H1 (cell line): ENCODE measurements at regions not wholly inside any gene's neighbourhood (a gene's known extent, or its start where the extent isn't known, plus 50 kb on each side); places are given as distances from the start of the nearest gene placed in this dataset.

Experiments
- CTCF ChIA-PET: fragments of 300-600 bp; sonication (Branson Sonifier 250); formaldehyde crosslinking; loops from one replicate; lab custom pipeline; 2021; ENCODE audit not compliant: partially characterized antibody; lab: Charles Lee
- POLR2A ChIA-PET: fragments of 300-600 bp; sonication (Branson Sonifier 250); formaldehyde crosslinking; loops from one replicate; lab custom pipeline; 2021; ENCODE audit warnings: inconsistent platforms; ENCODE audit not compliant: partially characterized antibody; lab: Charles Lee
- DNase-seq, 2 experiments: peaks; one replicate each; pipeline versions ENCODE4 v3.0.0 to v3.0.0-alpha.2; 2010 to 2022; ENCODE audit warnings: low spot score in 2 of 2, low read depth in 1 of 2, mixed read lengths in 1 of 2
- FAIRE-seq: peaks from 2 replicates; lab custom pipeline; 2011; peaks lifted over from hg19 to GRCh38; lab: Jason Lieb, UNC
- H2AFZ ChIP-seq: 2 replicates; pipeline ENCODE4 v1.8.1; 2012; ENCODE audit warnings: low read length, inconsistent platforms
- H2AK5ac ChIP-seq: 2 replicates; pipeline ENCODE4 v1.6.1; 2013; ENCODE audit warnings: low read depth, low read length
- H2BK120ac ChIP-seq: replicated peaks from 2 replicates; pipeline ENCODE3; 2013; ENCODE audit warnings: low read depth, low read length, inconsistent platforms
- H2BK12ac ChIP-seq: 2 replicates; pipeline ENCODE4 v1.6.1; 2013; ENCODE audit warnings: low read depth, low read length
- H2BK15ac ChIP-seq: 2 replicates; pipeline ENCODE4 v1.6.1; 2013; ENCODE audit warnings: low read length
- H2BK20ac ChIP-seq: 2 replicates; pipeline ENCODE4 v1.6.1; 2013; ENCODE audit warnings: low read length
- H2BK5ac ChIP-seq: 2 replicates; pipeline ENCODE4 v1.6.1; 2013; ENCODE audit warnings: low read depth, low read length
- H3K14ac ChIP-seq: 2 replicates; pipeline ENCODE4 v1.6.1; 2013; ENCODE audit warnings: inconsistent platforms; ENCODE audit not compliant: insufficient read length
- H3K18ac ChIP-seq: 2 replicates; pipeline ENCODE4 v1.6.1; 2013; ENCODE audit warnings: low read length; ENCODE audit errors: extremely low read depth
- H3K23ac ChIP-seq: 2 replicates; pipeline ENCODE4 v1.6.1; 2013; ENCODE audit warnings: inconsistent platforms; ENCODE audit not compliant: insufficient read length
- H3K23me2 ChIP-seq: 2 replicates; pipeline ENCODE4 v1.6.1; 2013; ENCODE audit warnings: low read depth, low read length
- H3K27ac ChIP-seq: 2 replicates; pipeline ENCODE4 v1.6.1; 2011; ENCODE audit warnings: low read depth, low read length, inconsistent platforms
- H3K27me3 ChIP-seq, 4 experiments: replicated peaks in 1 of 4; 1 replicate in 1 of 4; 2 replicates in 3 of 4; pipeline versions ENCODE4 v1.6.1 to v1.8.1; 2011 to 2013; ENCODE audit warnings: low read length in 3 of 4, mild to moderate bottlenecking in 3 of 4, inconsistent platforms in 2 of 4, mixed read lengths in 2 of 4, moderate library complexity in 1 of 4; ENCODE audit not compliant: control insufficient read depth in 3 of 4, insufficient read depth in 3 of 4; ENCODE audit errors: extremely low read depth in 1 of 4
- H3K36me3 ChIP-seq, 4 experiments: 2 replicates each; pipeline versions ENCODE4 v1.6.1 to v1.8.1; 2011 to 2013; ENCODE audit warnings: mild to moderate bottlenecking in 4 of 4, low read length in 3 of 4, moderate library complexity in 2 of 4, control low read depth in 1 of 4, inconsistent platforms in 1 of 4; ENCODE audit not compliant: insufficient read depth in 4 of 4, control insufficient read depth in 2 of 4
- H3K4ac ChIP-seq: replicated peaks from 2 replicates; pipeline ENCODE3; 2013; ENCODE audit warnings: low read length, low read depth, mixed read lengths, inconsistent platforms; ENCODE audit not compliant: insufficient read length
- H3K4me1 ChIP-seq, 4 experiments: replicated peaks in 1 of 4; 1 replicate in 1 of 4; 2 replicates in 3 of 4; pipeline versions ENCODE4 v1.6.1 to v1.8.1; 2011 to 2013; ENCODE audit warnings: low read length in 3 of 4, inconsistent platforms in 2 of 4, mixed read lengths in 1 of 4; ENCODE audit not compliant: insufficient read depth in 4 of 4, control insufficient read depth in 3 of 4
- H3K4me2 ChIP-seq, 2 experiments: 2 replicates each; pipeline versions ENCODE4 v1.6.1 to v1.8.1; 2011 to 2013; ENCODE audit warnings: low read depth in 2 of 2, low read length in 2 of 2, control low read depth in 1 of 2, inconsistent platforms in 1 of 2, mild to moderate bottlenecking in 1 of 2; ENCODE audit not compliant: insufficient read depth in 1 of 2
- H3K4me3 ChIP-seq, 4 experiments: fragments of 200-600, 300-600 bp in 1 of 4; sonication (generic), shearing (Covaris generic), sonication (Bioruptor Twin) in 1 of 4; 2 replicates each; pipeline versions ENCODE4 v1.5.1 to v1.8.1; 2011 to 2016; ENCODE audit warnings: low read length in 4 of 4, low read depth in 3 of 4, control low read depth in 2 of 4, inconsistent platforms in 2 of 4, mild to moderate bottlenecking in 2 of 4, mixed read lengths in 1 of 4, moderate library complexity in 1 of 4; ENCODE audit not compliant: insufficient read depth in 2 of 4; ENCODE audit errors: extremely low read depth in 1 of 4
- H3K56ac ChIP-seq: replicated peaks from 2 replicates; pipeline ENCODE3; 2013; ENCODE audit warnings: low read depth, mild to moderate bottlenecking, mixed read lengths, low read length, inconsistent platforms; ENCODE audit not compliant: insufficient read length
- H3K79me1 ChIP-seq: 2 replicates; pipeline ENCODE4 v1.6.1; 2013; ENCODE audit warnings: low read depth, low read length, control low read depth
- H3K79me2 ChIP-seq, 2 experiments: 2 replicates each; pipeline versions ENCODE4 v1.6.1 to v1.8.1; 2012 to 2013; ENCODE audit warnings: low read length in 2 of 2, mild to moderate bottlenecking in 2 of 2, inconsistent platforms in 1 of 2; ENCODE audit not compliant: insufficient read depth in 2 of 2, control insufficient read depth in 1 of 2
- H3K9ac ChIP-seq, 4 experiments: replicated peaks in 1 of 4; 1 replicate in 1 of 4; 2 replicates in 3 of 4; pipeline versions ENCODE4 v1.6.1 to v1.8.1; 2011 to 2013; ENCODE audit warnings: low read depth in 3 of 4, low read length in 3 of 4, control low read depth in 2 of 4, mild to moderate bottlenecking in 2 of 4, moderate library complexity in 2 of 4, inconsistent platforms in 1 of 4; ENCODE audit errors: extremely low read depth in 1 of 4
- H3K9me3 ChIP-seq, 2 experiments: 2 replicates each; pipeline versions ENCODE4 v1.6.1 to v1.8.1; 2012 to 2013; ENCODE audit warnings: mild to moderate bottlenecking in 2 of 2, moderate library complexity in 2 of 2, control low read depth in 1 of 2, inconsistent platforms in 1 of 2, low read depth in 1 of 2, low read length in 1 of 2, mixed read lengths in 1 of 2; ENCODE audit not compliant: insufficient read depth in 2 of 2
- H4K20me1 ChIP-seq, 2 experiments: replicated peaks in 1 of 2; 2 replicates each; pipeline versions ENCODE3 to v1.8.1; 2011 to 2013; ENCODE audit warnings: inconsistent platforms in 2 of 2, low read length in 2 of 2, mild to moderate bottlenecking in 1 of 2; ENCODE audit not compliant: insufficient read depth in 2 of 2, control insufficient read depth in 1 of 2
- H4K5ac ChIP-seq: 2 replicates; pipeline ENCODE4 v1.6.1; 2013; ENCODE audit warnings: low read length, low read depth, mixed read lengths, inconsistent platforms; ENCODE audit not compliant: insufficient read length
- H4K8ac ChIP-seq: 2 replicates; pipeline ENCODE4 v1.8.0; 2013; ENCODE audit warnings: mild to moderate bottlenecking, moderate library complexity, low read length, inconsistent platforms; ENCODE audit not compliant: insufficient read depth; ENCODE audit errors: extremely low read depth
- H4K91ac ChIP-seq: replicated peaks from 2 replicates; pipeline ENCODE3; 2013; ENCODE audit warnings: low read length, mixed read lengths, inconsistent platforms; ENCODE audit not compliant: insufficient read length
- ATF3 ChIP-seq: IDR thresholded peaks from 2 replicates; pipeline ENCODE4 v1.6.1; 2011; ENCODE audit warnings: low read depth, mild to moderate bottlenecking, low read length; ENCODE audit not compliant: insufficient read depth
- CBX5 ChIP-seq: fragments of 300-800, 300-1000 bp; sonication (generic); IDR thresholded peaks from 2 replicates; pipeline ENCODE4 v1.7.1; 2016; ENCODE audit warnings: antibody characterized with exemption, low read length, low read depth
- CBX8 ChIP-seq: fragments of 300-800, 300-1000 bp; sonication (generic); IDR thresholded peaks from 2 replicates; pipeline ENCODE4 v1.7.1; 2016; ENCODE audit warnings: low read depth, low read length, borderline replicate concordance
- CHD2 ChIP-seq: IDR thresholded peaks from 2 replicates; pipeline ENCODE4 v1.6.1; 2012; ENCODE audit warnings: low read length, improper control_type of control experiment
- FOSL1 ChIP-seq: IDR thresholded peaks from 2 replicates; pipeline ENCODE4 v1.6.1; 2011; ENCODE audit warnings: mild to moderate bottlenecking, low read depth, low read length, moderate library complexity; ENCODE audit not compliant: insufficient read depth
- JUND ChIP-seq: IDR thresholded peaks from 2 replicates; pipeline ENCODE4 v1.6.1; 2011; ENCODE audit warnings: mild to moderate bottlenecking, improper control_type of control experiment, low read length
- KDM1A ChIP-seq: fragments of 200-600, 300-600 bp; sonication (generic); IDR thresholded peaks from 2 replicates; pipeline ENCODE4 v1.7.1; 2016; ENCODE audit warnings: mild to moderate bottlenecking, low read length, borderline replicate concordance
- RAD21 ChIP-seq, 2 experiments: IDR thresholded peaks in 1 of 2; conservative IDR thresholded peaks in 1 of 2; 2 replicates each; pipeline ENCODE4 v1.6.1; 2011; ENCODE audit warnings: low read depth in 2 of 2, low read length in 2 of 2, improper control_type of control experiment in 1 of 2, inconsistent platforms in 1 of 2, mild to moderate bottlenecking in 1 of 2, moderate library complexity in 1 of 2
- RFX5 ChIP-seq: IDR thresholded peaks from 2 replicates; pipeline ENCODE4 v1.6.1; 2011; ENCODE audit warnings: low read depth, low read length, improper control_type of control experiment, borderline replicate concordance
- SAP30 ChIP-seq: fragments of 300-600 bp; sonication (generic); IDR thresholded peaks from 2 replicates; pipeline ENCODE4 v1.7.1; 2012; ENCODE audit warnings: low read length, moderate library complexity, mild to moderate bottlenecking, inconsistent platforms; ENCODE audit not compliant: insufficient read depth, insufficient replicate concordance
- SIX5 ChIP-seq: IDR thresholded peaks from 2 replicates; pipeline ENCODE4 v1.6.1; 2011; ENCODE audit warnings: mild to moderate bottlenecking, low read depth, low read length
- SRF ChIP-seq: IDR thresholded peaks from 2 replicates; pipeline ENCODE4 v1.6.1; 2011; ENCODE audit warnings: mild to moderate bottlenecking, low read depth, low read length, moderate library complexity
- ZNF274 ChIP-seq: IDR thresholded peaks from 2 replicates; pipeline ENCODE4 v1.7.0; 2012; ENCODE audit warnings: low read length, borderline replicate concordance; ENCODE audit errors: extremely low read depth
- WGBS, 2 experiments: shearing (Covaris generic) in 1 of 2; methylation state at CpG; one replicate each; pipeline versions ENCODE4 v1.1.6 to v1.1.7; 2013 to 2015; ENCODE audit warnings: low lambda C conversion rate in 2 of 2, mixed read lengths in 2 of 2, inconsistent platforms in 1 of 2, low coverage in 1 of 2, missing lambda C conversion rate in 1 of 2; ENCODE audit not compliant: insufficient replicate concordance in 2 of 2, insufficient coverage in 1 of 2, insufficient read length in 1 of 2; ENCODE audit errors: extremely low coverage in 1 of 2, missing lambda C conversion rate in 1 of 2; 5-methylcytosine and 5-hydroxymethylcytosine counted together
- TF ChIP-seq, protein P1 (sequence below): IDR thresholded peaks from 2 replicates; pipeline ENCODE4 v1.6.1; 2012; ENCODE audit warnings: inconsistent platforms

- H3K4me1 ChIP-seq, result no peaks in the 10 kb centered on the region
- no peaks in the 10 kb centered on the region for H4K20me1 ChIP-seq
- 85% methylated on average over 1 of the region's 1 CpG; no CpG with 5 or more reads in 1 of the 2 experiments for WGBS, 2 experiments
- H4K91ac ChIP-seq, result no peak overlapping the region
- H3K4me3 ChIP-seq, result no peak overlapping the region
- no peaks in the 10 kb centered on the region for H3K79me2 ChIP-seq
- H3K23me2 ChIP-seq, result no peaks in the 10 kb centered on the region
- H3K9ac ChIP-seq, result no peak overlapping the region
- H3K14ac ChIP-seq, result no peak overlapping the region
- H3K27me3 ChIP-seq, result no peaks in the 10 kb centered on the region
- H2AFZ ChIP-seq, result no peak overlapping the region
- no peak overlapping the region for H2BK12ac ChIP-seq
- no peak overlapping the region for H3K56ac ChIP-seq
- H3K9me3 ChIP-seq, result no peaks in the 10 kb centered on the region
- H3K4me2 ChIP-seq, result no peak overlapping the region
- no peak overlapping the region for H2AK5ac ChIP-seq
- no peak for DNase-seq
- no peak overlapping the region for H3K18ac ChIP-seq
- no peaks in the 10 kb centered on the region for H3K36me3 ChIP-seq
- H4K8ac ChIP-seq, result no peak overlapping the region
- H2BK15ac ChIP-seq, result no peak overlapping the region
- no peak overlapping the region for H4K5ac ChIP-seq
- no peak overlapping the region for H3K23ac ChIP-seq
- H3K27ac ChIP-seq, result no peak overlapping the region
- ChIA-PET POLR2A (no interaction called here), CTCF (interaction anchor here (0.6 to 1.0 kb wide), 2 partner anchors 13 to 15 kb away, joined by 3 read pairs; no protein-coding TSS in a partner anchor)
- no peak overlapping the region for H2BK120ac ChIP-seq
- no peak overlapping the region for H2BK20ac ChIP-seq
- no peaks in the 10 kb centered on the region for H3K79me1 ChIP-seq
- FAIRE-seq, result no peak
- H2BK5ac ChIP-seq, result no peak overlapping the region
- H3K4ac ChIP-seq, result no peak overlapping the region
- no peak for TF ChIP-seq CHD2
- TF ChIP-seq SAP30, result no peak
- TF ChIP-seq ZNF274, result no peak
- no peak for TF ChIP-seq RFX5
- TF ChIP-seq SIX5, result no peak
- no peak for TF ChIP-seq RAD21 (IDR thresholded peaks at IDR 0.05 in 1 of 2, conservative IDR thresholded peaks at IDR 0.05 in 1 of 2; ENCODE audit: low read depth in 2 of 2, low read length in 2 of 2)
- no peak for TF ChIP-seq ATF3
- TF ChIP-seq, protein P1, sequence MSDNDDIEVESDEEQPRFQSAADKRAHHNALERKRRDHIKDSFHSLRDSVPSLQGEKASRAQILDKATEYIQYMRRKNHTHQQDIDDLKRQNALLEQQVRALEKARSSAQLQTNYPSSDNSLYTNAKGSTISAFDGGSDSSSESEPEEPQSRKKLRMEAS, result no peak
- TF ChIP-seq CBX8, result no peak
- no peak for TF ChIP-seq SRF
- no peak for TF ChIP-seq KDM1A
- TF ChIP-seq CBX5, result no peak
- no peak for TF ChIP-seq FOSL1
- TF ChIP-seq JUND, result no peak
Observed at GRCh38 chr2:200102971-200103370, 147.6 kb downstream of the MAIP1 start.
